T-helper 1 cell (primary cell): ENCODE measurements at regions not wholly inside any gene's neighbourhood (a gene's known extent, or its start where the extent isn't known, plus 50 kb on each side); places are given as distances from the start of the nearest gene placed in this dataset.

ENCODE experiments used
- DNase-seq, 5 donors: peaks; one replicate each; pipeline ENCODE4 v3.0.0-alpha.2; 2012 to 2020

GRCh38 chr9:26371236-26371635, 521.4 kb downstream of the CAAP1 start:
- no peak for DNase-seq

- DNase-seq: no peak
Observed at GRCh38 chr9:26369093-26369492, 523.5 kb downstream of the CAAP1 start.

GRCh38 chr9:26368241-26368640, 524.4 kb downstream of the CAAP1 start:
- DNase-seq: no peak

- DNase-seq: no peak
Observed at GRCh38 chr9:26361010-26361409, 531.6 kb downstream of the CAAP1 start.

- no peak for DNase-seq
Observed at GRCh38 chr9:26358836-26359235, 533.8 kb downstream of the CAAP1 start.

GRCh38 chr9:26357803-26358344, 534.7 kb downstream of the CAAP1 start:
- no peak for DNase-seq

GRCh38 chr9:26356491-26356890, 536.1 kb downstream of the CAAP1 start:
- DNase-seq: no peak

GRCh38 chr9:26346942-26347477, 545.6 kb downstream of the CAAP1 start:
- no peak for DNase-seq

- no peak for DNase-seq
Observed at GRCh38 chr9:26341545-26341944, 551.1 kb downstream of the CAAP1 start.

GRCh38 chr9:26339796-26340195, 552.8 kb downstream of the CAAP1 start:
- DNase-seq: no peak

- DNase-seq: no peak
Observed at GRCh38 chr9:26335116-26335515, 557.5 kb downstream of the CAAP1 start.

- DNase-seq: no peak
Observed at GRCh38 chr9:26334706-26335105, 557.9 kb downstream of the CAAP1 start.

- DNase-seq: no peak
Observed at GRCh38 chr9:26331223-26331622, 561.4 kb downstream of the CAAP1 start.

GRCh38 chr9:26329974-26330373, 562.6 kb downstream of the CAAP1 start:
- no peak for DNase-seq

GRCh38 chr9:26326563-26326962, 566.0 kb downstream of the CAAP1 start:
- peak in 1 of 5 donors; percentile 4 for DNase-seq

GRCh38 chr9:26325444-26325829, 567.2 kb downstream of the CAAP1 start:
- DNase-seq: no peak

GRCh38 chr9:26324786-26325443, 567.7 kb downstream of the CAAP1 start:
- no peak for DNase-seq

GRCh38 chr9:26321935-26322334, 570.7 kb downstream of the CAAP1 start:
- no peak for DNase-seq

GRCh38 chr9:26319859-26320258, 572.7 kb downstream of the CAAP1 start:
- DNase-seq: no peak

GRCh38 chr9:26313108-26313507, 579.5 kb downstream of the CAAP1 start:
- DNase-seq: no peak

- no peak for DNase-seq
Observed at GRCh38 chr9:26311463-26311995, 581.1 kb downstream of the CAAP1 start.

- no peak for DNase-seq
Observed at GRCh38 chr9:26310294-26310693, 582.3 kb downstream of the CAAP1 start.

- DNase-seq: no peak
Observed at GRCh38 chr9:26308328-26308727, 584.3 kb downstream of the CAAP1 start.

GRCh38 chr9:26301659-26302058, 590.9 kb downstream of the CAAP1 start:
- no peak for DNase-seq
